Epithelial cell of esophagus (primary cell): ENCODE measurements at regions not wholly inside any gene's neighbourhood (a gene's known extent, or its start where the extent isn't known, plus 50 kb on each side); places are given as distances from the start of the nearest gene placed in this dataset.

Source experiments
- DNase-seq: peaks from one replicate; pipeline ENCODE4 v3.0.0; 2010; ENCODE audit warnings: low read depth
- H3K4me3 ChIP-seq: 2 replicates; pipeline ENCODE4 v1.5.1; 2011; ENCODE audit warnings: mild to moderate bottlenecking, low read length, control low read depth
- TF ChIP-seq, protein P1 (sequence below): IDR thresholded peaks from 2 replicates; pipeline ENCODE4 v1.5.1; 2011; ENCODE audit warnings: low read depth, mild to moderate bottlenecking, low read length, control low read depth, inconsistent platforms; ENCODE audit not compliant: insufficient read depth; ENCODE audit errors: missing control alignments

DNA sequence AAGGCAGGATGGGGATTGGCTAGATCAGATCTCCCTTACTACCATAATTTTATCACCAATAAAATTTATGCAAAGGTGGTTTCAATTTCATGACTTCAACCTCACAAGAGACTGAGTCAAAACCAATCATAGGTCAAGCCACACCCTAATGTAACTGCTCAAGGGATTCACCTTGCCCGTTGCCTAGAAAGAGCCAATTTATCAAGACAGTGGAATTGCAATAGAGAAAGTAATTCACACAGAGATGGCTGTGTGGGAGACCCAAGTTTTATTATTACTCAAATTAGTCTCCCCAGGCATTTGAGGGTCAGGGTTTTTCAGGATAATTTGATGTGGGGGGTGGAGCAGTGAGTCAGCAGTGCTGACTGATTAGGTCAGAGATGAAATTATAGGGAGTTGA is 340.6 kb downstream of the RND3 start:
- DNase-seq, result no peak
- TF ChIP-seq, protein P1, sequence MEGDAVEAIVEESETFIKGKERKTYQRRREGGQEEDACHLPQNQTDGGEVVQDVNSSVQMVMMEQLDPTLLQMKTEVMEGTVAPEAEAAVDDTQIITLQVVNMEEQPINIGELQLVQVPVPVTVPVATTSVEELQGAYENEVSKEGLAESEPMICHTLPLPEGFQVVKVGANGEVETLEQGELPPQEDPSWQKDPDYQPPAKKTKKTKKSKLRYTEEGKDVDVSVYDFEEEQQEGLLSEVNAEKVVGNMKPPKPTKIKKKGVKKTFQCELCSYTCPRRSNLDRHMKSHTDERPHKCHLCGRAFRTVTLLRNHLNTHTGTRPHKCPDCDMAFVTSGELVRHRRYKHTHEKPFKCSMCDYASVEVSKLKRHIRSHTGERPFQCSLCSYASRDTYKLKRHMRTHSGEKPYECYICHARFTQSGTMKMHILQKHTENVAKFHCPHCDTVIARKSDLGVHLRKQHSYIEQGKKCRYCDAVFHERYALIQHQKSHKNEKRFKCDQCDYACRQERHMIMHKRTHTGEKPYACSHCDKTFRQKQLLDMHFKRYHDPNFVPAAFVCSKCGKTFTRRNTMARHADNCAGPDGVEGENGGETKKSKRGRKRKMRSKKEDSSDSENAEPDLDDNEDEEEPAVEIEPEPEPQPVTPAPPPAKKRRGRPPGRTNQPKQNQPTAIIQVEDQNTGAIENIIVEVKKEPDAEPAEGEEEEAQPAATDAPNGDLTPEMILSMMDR, result no peak
- H3K4me3 ChIP-seq, result no peak overlapping the region

DNA sequence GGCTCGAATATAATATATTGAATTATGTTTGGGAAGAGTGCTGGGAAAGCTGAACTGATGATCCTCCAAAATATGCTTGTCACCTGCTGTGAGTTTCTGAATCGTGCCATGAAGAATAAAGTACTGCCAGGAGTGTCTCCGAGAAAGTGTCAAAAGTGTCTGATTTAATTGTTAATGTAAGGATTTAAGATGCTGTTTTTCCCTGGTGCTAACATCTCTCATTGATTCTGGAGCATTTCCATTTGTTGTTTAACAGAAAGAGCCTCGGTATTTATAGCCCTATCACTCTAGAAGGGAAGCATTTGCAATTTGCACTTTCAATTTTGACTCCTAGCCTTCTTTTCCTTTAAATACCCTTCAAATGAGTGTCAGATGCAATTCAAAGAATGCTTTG is 342.2 kb downstream of the RND3 start:
- no peak overlapping the region for H3K4me3 ChIP-seq
- TF ChIP-seq, protein P1, result no peak
- DNase-seq, result no peak

DNA sequence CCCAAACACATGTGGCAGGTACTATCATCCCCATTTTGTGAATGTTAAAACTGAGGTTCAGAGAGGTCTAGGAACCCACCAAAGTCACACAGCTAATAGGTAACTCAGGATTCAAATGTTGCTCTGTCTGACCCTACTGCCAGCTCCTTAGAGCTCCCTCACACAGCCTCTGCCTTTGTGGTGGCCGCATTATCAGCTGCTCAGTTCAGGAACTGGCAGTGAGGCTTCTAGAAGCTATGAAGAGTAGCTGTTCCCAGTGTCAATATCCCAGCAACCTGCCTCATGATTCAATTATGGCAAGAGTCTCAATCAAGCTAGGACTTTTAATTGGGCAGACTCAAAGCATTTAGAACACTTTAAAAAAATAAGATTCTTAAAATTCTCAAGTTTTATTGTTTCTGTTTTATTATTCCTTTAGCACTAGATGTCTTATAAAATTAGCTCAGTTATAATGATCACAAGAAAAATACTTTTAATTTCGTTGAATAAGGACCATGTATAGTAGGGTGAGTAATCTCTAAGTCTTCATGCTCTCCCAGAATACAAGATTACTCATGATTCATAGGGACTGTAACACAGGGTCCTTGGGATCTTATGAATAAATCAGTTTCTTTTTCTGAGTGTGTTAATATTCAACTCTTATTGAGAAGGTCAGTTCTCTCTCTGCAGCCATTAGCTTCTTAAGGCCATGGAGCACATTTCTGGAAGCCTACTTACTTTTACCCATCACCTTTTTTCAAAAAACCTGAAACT is 342.7 kb downstream of the RND3 start:
- DNase-seq, result peak; percentile 49
- no peak overlapping the region for H3K4me3 ChIP-seq
- TF ChIP-seq, protein P1, result no peak

DNA sequence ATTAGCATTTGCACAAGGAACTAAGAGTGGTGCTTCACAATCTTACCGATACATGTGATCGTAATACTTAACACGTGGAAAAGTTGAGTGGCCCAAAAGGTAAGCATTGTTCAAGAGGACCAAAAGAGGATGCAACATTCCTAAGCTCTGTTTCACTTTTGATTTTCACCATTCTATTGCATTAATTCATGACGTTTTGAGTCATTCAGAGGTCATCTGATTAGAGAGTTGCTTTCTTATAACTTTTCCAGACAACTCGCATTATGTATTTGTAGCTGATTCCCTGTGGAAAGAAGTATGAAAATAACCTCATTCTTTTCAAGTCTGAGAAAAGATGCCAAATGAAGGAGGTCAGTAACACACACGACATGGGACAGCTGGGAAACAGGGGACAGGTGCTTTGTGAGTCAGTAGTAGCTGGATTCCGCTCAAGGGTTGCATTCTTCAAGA is 344.4 kb downstream of the RND3 start:
- TF ChIP-seq, protein P1, result no peak
- no peak overlapping the region for H3K4me3 ChIP-seq
- DNase-seq, result peak; percentile 82

DNA sequence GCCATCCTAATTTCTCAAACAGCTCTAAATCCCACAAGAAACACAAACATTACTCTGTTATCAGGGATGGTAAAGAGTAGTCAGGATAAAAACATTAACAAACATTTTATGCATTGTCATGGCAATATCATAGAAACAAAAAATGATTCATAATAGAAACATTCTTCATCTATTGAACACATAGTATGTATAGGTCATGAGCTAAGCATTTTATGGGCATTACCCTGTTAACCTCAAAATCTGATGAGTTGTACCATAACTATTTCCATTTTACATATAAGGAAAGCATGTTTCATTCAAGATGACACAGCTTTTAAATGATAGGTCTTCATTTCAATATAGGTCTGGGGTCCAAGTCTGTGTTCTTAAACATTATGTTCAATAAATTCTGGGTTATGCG is 344.9 kb downstream of the RND3 start:
- TF ChIP-seq, protein P1, result no peak
- DNase-seq, result peak; percentile 87
- no peak overlapping the region for H3K4me3 ChIP-seq

DNA sequence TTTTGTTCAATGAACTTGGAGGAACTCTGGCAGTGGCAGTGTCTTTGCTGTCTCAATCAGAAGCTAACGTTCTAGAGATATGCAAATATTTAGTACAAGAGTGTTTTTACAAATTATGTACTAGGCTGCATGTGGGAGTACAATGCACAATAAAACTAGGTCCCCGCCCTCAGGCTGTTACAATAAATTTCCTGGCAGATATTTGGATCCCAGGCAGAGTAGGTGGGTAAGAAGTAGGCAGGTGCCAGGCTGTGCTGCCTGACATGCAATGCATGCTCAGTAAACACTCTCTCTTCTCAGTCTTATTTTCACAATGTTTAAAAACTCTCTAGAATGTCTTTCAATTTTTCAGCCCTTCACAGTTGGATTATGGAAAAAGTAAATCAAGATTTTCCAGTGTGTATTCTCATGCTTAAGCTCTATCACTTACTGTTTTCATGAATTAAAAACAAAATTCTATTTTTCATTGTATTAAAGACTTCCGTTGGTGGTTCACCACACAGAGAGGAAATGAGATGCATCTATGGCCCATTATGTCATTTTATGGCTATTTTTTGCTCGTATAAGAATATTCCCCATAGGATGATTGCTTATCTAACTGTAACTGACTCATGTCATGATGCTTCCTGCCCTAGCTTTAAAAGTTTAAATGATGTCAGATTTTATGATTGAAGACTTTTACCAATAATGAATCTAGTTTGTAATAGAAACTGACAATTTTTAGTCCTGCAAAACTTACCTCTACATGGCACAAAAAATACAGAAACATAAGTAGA is 346.1 kb downstream of the RND3 start:
- DNase-seq, result peak; percentile 36
- TF ChIP-seq, protein P1, result no peak

More for the DNA sequence above, 346.1 kb downstream of the RND3 start:
- no peak overlapping the region for H3K4me3 ChIP-seq
